H9 (cell line): ENCODE measurements at regions not wholly inside any gene's neighbourhood (a gene's known extent, or its start where the extent isn't known, plus 50 kb on each side); places are given as distances from the start of the nearest gene placed in this dataset.

Experiments
- DNase-seq: peaks from one replicate; pipeline ENCODE4 v3.0.0-alpha.2; 2017
- H2AFZ ChIP-seq: one replicate; pipeline ENCODE4 v1.6.1; 2013; ENCODE audit warnings: mild to moderate bottlenecking, low read length, control low read depth, moderate library complexity
- H2AK5ac ChIP-seq: 2 replicates; pipeline ENCODE4 v1.6.1; 2013; ENCODE audit warnings: low read length, control low read depth, mixed read lengths; ENCODE audit not compliant: insufficient read length
- H2BK120ac ChIP-seq: one replicate; pipeline ENCODE4 v1.6.1; 2013; ENCODE audit warnings: low read depth, mild to moderate bottlenecking, low read length, control low read depth, inconsistent platforms; ENCODE audit not compliant: poor library complexity, severe bottlenecking
- H2BK12ac ChIP-seq: 2 replicates; pipeline ENCODE4 v1.6.1; 2013; ENCODE audit warnings: low read length, control low read depth, mixed read lengths, low read depth; ENCODE audit not compliant: insufficient read length
- H2BK15ac ChIP-seq: 2 replicates; pipeline ENCODE4 v1.6.1; 2013; ENCODE audit warnings: low read depth, low read length, control low read depth
- H2BK20ac ChIP-seq: one replicate; pipeline ENCODE4 v1.6.1; 2013; ENCODE audit warnings: low read depth, mild to moderate bottlenecking, low read length, control low read depth, inconsistent platforms; ENCODE audit not compliant: poor library complexity, severe bottlenecking
- H2BK5ac ChIP-seq: 2 replicates; pipeline ENCODE4 v1.6.1; 2013; ENCODE audit warnings: low read length, control low read depth, mixed read lengths; ENCODE audit not compliant: insufficient read length
- H3K14ac ChIP-seq: 2 replicates; pipeline ENCODE4 v1.6.1; 2013; ENCODE audit warnings: low read length, control low read depth; ENCODE audit not compliant: insufficient read depth
- H3K18ac ChIP-seq: 2 replicates; pipeline ENCODE4 v1.6.1; 2013; ENCODE audit warnings: low read depth, mild to moderate bottlenecking, mixed read lengths, low read length, control low read depth; ENCODE audit not compliant: insufficient read length
- H3K23ac ChIP-seq: 2 replicates; pipeline ENCODE4 v1.6.1; 2013; ENCODE audit warnings: low read length, control low read depth, mixed read lengths, low read depth; ENCODE audit not compliant: insufficient read length
- H3K23me2 ChIP-seq: 2 replicates; pipeline ENCODE4 v1.6.1; 2013; ENCODE audit warnings: low read depth, mild to moderate bottlenecking, mixed read lengths, low read length, control low read depth; ENCODE audit not compliant: insufficient read length, poor library complexity, severe bottlenecking
- H3K27ac ChIP-seq: 2 replicates; pipeline ENCODE4 v1.5.1; 2013; ENCODE audit warnings: low read length, control low read depth, mixed read lengths, low read depth; ENCODE audit not compliant: insufficient read length
- H3K27me3 ChIP-seq: 2 replicates; pipeline ENCODE4 v1.6.1; 2013; ENCODE audit warnings: low read length, control low read depth, inconsistent platforms; ENCODE audit not compliant: insufficient read depth
- H3K4ac ChIP-seq: 2 replicates; pipeline ENCODE4 v1.6.1; 2013; ENCODE audit warnings: low read depth, mild to moderate bottlenecking, control low read depth, inconsistent platforms, low read length, moderate library complexity
- H3K4me1 ChIP-seq: 2 replicates; pipeline ENCODE4 v1.6.1; 2013; ENCODE audit warnings: low read length, control low read depth, inconsistent platforms; ENCODE audit not compliant: insufficient read depth
- H3K4me2 ChIP-seq: 2 replicates; pipeline ENCODE4 v1.6.1; 2013; ENCODE audit warnings: low read length, control low read depth, mixed read lengths; ENCODE audit not compliant: insufficient read length, insufficient read depth
- H3K56ac ChIP-seq: 2 replicates; pipeline ENCODE4 v1.6.1; 2013; ENCODE audit warnings: low read depth, mild to moderate bottlenecking, mixed read lengths, low read length, control low read depth; ENCODE audit not compliant: insufficient read length
- H3K79me1 ChIP-seq: 2 replicates; pipeline ENCODE4 v1.6.1; 2013; ENCODE audit warnings: low read depth, mild to moderate bottlenecking, moderate library complexity, low read length, control low read depth, inconsistent platforms; ENCODE audit not compliant: insufficient read depth, poor library complexity, severe bottlenecking
- H3K79me2 ChIP-seq: 2 replicates; pipeline ENCODE4 v1.6.1; 2013; ENCODE audit warnings: low read length, control low read depth, inconsistent platforms; ENCODE audit not compliant: insufficient read depth
- H3K9ac ChIP-seq: 2 replicates; pipeline ENCODE4 v1.6.1; 2013; ENCODE audit warnings: low read length, control low read depth, mixed read lengths; ENCODE audit not compliant: insufficient read length; ENCODE audit errors: extremely low read depth
- H3K9me3 ChIP-seq: one replicate; pipeline ENCODE4 v1.6.1; 2013; ENCODE audit warnings: low read depth, low read length, inconsistent platforms; ENCODE audit not compliant: control insufficient read depth
- H3T11ph ChIP-seq: one replicate; pipeline ENCODE4 v1.6.1; 2013; ENCODE audit warnings: mild to moderate bottlenecking, low read length, control low read depth, inconsistent platforms
- H4K20me1 ChIP-seq: one replicate; pipeline ENCODE4 v1.6.1; 2013; ENCODE audit not compliant: control insufficient read depth, insufficient read length, insufficient read depth
- H4K5ac ChIP-seq: 2 replicates; pipeline ENCODE4 v1.6.1; 2013; ENCODE audit warnings: low read depth, mild to moderate bottlenecking, mixed read lengths, low read length, control low read depth; ENCODE audit not compliant: insufficient read length
- H4K8ac ChIP-seq: replicated peaks from 2 replicates; pipeline ENCODE4 v1.6.1; 2013; ENCODE audit warnings: low read length, control low read depth, mixed read lengths, low read depth; ENCODE audit not compliant: insufficient read length
- H4K91ac ChIP-seq: 2 replicates; pipeline ENCODE4 v1.6.1; 2013; ENCODE audit warnings: low read depth, mild to moderate bottlenecking, moderate library complexity, mixed read lengths, low read length, control low read depth; ENCODE audit not compliant: insufficient read length
- H3K27ac Mint-ChIP-seq, 3 experiments: 2 replicates in 2 of 3; 3 replicates in 1 of 3; pipeline ENCODE4 v1.8.0; 2020 to 2021; ENCODE audit warnings: mixed read lengths in 3 of 3, mild to moderate bottlenecking in 1 of 3, moderate library complexity in 1 of 3
- H3K27me3 Mint-ChIP-seq: 2 replicates; pipeline ENCODE4 v1.8.0; 2021; ENCODE audit warnings: low read depth, mild to moderate bottlenecking, moderate library complexity, mixed read lengths
- H3K36me3 Mint-ChIP-seq, 3 experiments: 2 replicates in 2 of 3; 3 replicates in 1 of 3; pipeline ENCODE4 v1.8.0; 2020 to 2021; ENCODE audit warnings: low read depth in 3 of 3, mixed read lengths in 3 of 3; ENCODE audit not compliant: insufficient read depth in 1 of 3
- H3K4me1 Mint-ChIP-seq, 2 experiments: 2 replicates each; pipeline ENCODE4 v1.8.0; 2020; ENCODE audit warnings: mixed read lengths in 2 of 2
- H3K4me3 Mint-ChIP-seq, 2 experiments: 2 replicates in 1 of 2; 3 replicates in 1 of 2; pipeline ENCODE4 v1.8.0; 2020 to 2021; ENCODE audit warnings: mild to moderate bottlenecking in 2 of 2, mixed read lengths in 2 of 2, moderate library complexity in 1 of 2
- H3K9me3 Mint-ChIP-seq, 2 experiments: 2 replicates in 1 of 2; 3 replicates in 1 of 2; pipeline ENCODE4 v1.8.0; 2020; ENCODE audit warnings: mild to moderate bottlenecking in 2 of 2, mixed read lengths in 2 of 2, moderate library complexity in 1 of 2
- WGBS: extraction: QIAGEN DNeasy Blood & Tissue Kit; methylation state at CpG from one replicate; pipeline ENCODE4 v1.1.7; 2013; ENCODE audit warnings: missing lambda C conversion rate, low lambda C conversion rate, mixed read lengths; ENCODE audit not compliant: insufficient read length; ENCODE audit errors: extremely low coverage; 5-methylcytosine and 5-hydroxymethylcytosine counted together
- TF ChIP-seq, protein P1 (sequence below): fragments of 200-600 bp; sonication (generic); conservative IDR thresholded peaks from 3 replicates; pipeline ENCODE4 v1.8.0; 2021; ENCODE audit warnings: antibody characterized with exemption, mild to moderate bottlenecking

DNA sequence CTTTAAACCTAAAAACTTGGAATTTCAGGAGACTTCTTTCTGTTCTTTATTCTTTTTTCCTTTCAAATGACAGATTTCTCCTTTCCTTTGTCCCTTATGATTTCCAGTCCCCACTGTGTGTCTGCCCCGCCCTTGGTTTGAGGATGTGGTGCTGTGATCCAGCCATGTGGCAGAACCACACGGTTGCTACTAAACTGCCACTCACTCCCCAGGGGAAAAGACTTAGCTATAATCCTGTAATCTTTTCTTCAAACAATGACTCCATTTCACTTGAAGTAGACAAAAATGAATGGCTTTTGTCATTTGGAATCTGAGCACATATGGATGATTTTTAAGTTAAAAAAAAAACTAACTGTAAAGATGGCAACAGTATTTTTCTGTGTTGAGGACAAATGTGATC is 76.2 kb upstream of the STAM2 start:
- H3K18ac ChIP-seq, result no peak overlapping the region
- no peak overlapping the region for H3K23ac ChIP-seq
- no peaks in the 10 kb centered on the region for H3K79me2 ChIP-seq
- no peaks in the 10 kb centered on the region for H3K4me1 ChIP-seq
- H3K4me3 Mint-ChIP-seq, result no peak overlapping the region
- no CpG with 5 or more reads among the region's 2 CpGs for WGBS
- no peak overlapping the region for H4K5ac ChIP-seq
- no peak overlapping the region for H2AK5ac ChIP-seq
- no peak overlapping the region for H2BK5ac ChIP-seq
- no peak overlapping the region for H3K27ac ChIP-seq
- H2AFZ ChIP-seq, result no peak overlapping the region
- H4K8ac ChIP-seq, result no peak overlapping the region
- no peak overlapping the region for H2BK20ac ChIP-seq
- no peaks in the 10 kb centered on the region for H3K23me2 ChIP-seq
- no peak overlapping the region for H3K14ac ChIP-seq
- no peak overlapping the region for H3K4me2 ChIP-seq
- no peaks in the 10 kb centered on the region for H3K27me3 ChIP-seq
- no peak overlapping the region for H2BK120ac ChIP-seq
- no peak overlapping the region for H2BK12ac ChIP-seq
- peaks cover 4% of the 10 kb centered on the region; the same call in 1 of the 2 replicates for H3K27me3 Mint-ChIP-seq
- H3K36me3 Mint-ChIP-seq, result no peaks in the 10 kb centered on the region
- H4K91ac ChIP-seq, result no peak overlapping the region
- no peaks in the 10 kb centered on the region for H3K79me1 ChIP-seq
- no peak overlapping the region for H3K9ac ChIP-seq
- H2BK15ac ChIP-seq, result no peak overlapping the region
- TF ChIP-seq, protein P1, sequence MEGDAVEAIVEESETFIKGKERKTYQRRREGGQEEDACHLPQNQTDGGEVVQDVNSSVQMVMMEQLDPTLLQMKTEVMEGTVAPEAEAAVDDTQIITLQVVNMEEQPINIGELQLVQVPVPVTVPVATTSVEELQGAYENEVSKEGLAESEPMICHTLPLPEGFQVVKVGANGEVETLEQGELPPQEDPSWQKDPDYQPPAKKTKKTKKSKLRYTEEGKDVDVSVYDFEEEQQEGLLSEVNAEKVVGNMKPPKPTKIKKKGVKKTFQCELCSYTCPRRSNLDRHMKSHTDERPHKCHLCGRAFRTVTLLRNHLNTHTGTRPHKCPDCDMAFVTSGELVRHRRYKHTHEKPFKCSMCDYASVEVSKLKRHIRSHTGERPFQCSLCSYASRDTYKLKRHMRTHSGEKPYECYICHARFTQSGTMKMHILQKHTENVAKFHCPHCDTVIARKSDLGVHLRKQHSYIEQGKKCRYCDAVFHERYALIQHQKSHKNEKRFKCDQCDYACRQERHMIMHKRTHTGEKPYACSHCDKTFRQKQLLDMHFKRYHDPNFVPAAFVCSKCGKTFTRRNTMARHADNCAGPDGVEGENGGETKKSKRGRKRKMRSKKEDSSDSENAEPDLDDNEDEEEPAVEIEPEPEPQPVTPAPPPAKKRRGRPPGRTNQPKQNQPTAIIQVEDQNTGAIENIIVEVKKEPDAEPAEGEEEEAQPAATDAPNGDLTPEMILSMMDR, result no peak
- no peak overlapping the region for H3K27ac Mint-ChIP-seq
- no peak overlapping the region for H3T11ph ChIP-seq
- no peaks in the 10 kb centered on the region for H3K9me3 ChIP-seq
- H3K56ac ChIP-seq, result no peak overlapping the region
- no peaks in the 10 kb centered on the region for H4K20me1 ChIP-seq
- no peaks in the 10 kb centered on the region for H3K4me1 Mint-ChIP-seq
- no peak overlapping the region for H3K4ac ChIP-seq
- no peak for DNase-seq
- H3K9me3 Mint-ChIP-seq, result no peaks in the 10 kb centered on the region
